ENCODE measurements at regions not wholly inside any gene's neighbourhood (a gene's known extent, or its start where the extent isn't known, plus 50 kb on each side); places are given as distances from the start of the nearest gene placed in this dataset.

DNA sequence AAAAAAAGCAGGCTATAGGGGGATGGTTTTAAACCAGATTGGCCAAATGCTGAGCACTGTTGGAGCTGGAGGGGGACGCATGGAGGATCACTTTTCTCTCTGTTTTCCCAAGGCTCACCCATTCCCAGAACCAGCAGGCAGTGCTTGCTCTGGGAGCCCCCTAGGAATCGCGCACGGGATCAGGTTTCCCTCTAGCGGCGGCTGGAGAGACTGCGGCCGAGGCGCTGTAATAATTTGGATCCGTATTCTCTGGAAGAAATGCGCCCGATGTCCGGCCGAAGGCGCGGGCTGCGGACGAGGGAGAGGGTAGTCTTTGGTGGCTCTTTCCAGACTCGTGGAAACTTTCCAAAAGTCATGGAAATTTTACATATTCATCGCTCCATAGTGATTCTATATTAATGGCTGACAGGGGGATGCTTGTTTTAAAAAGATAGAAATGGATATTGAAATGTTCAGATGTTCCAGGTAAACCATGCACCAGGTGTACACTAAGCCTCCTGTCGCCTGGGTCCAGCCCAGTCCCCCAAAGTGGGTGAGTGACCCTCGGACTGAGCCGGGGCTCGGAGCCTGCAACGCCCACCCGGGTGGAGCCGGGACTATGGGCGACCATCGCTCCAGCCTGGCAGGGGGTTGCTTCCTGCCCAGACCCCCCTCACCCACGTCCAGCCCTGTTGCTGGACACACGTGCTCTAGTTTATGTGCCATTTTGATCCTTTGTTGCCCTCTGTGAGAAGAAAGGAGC is 78.7 kb upstream of the PHACTR3 start:
- Histone ChIP-seq H3K9me3 (ENCODE audit: control insufficient read depth in 2 of 3, insufficient read depth in 1 of 3, low read length in 3 of 3) (no peaks in the 10 kb centered on the region), H3K27me3 (ENCODE audit: control insufficient read depth, insufficient read depth, low read length) (peaks cover 11% of the 10 kb centered on the region)
- intact Hi-C loops (cut with DNase I), result no loop called here

DNA sequence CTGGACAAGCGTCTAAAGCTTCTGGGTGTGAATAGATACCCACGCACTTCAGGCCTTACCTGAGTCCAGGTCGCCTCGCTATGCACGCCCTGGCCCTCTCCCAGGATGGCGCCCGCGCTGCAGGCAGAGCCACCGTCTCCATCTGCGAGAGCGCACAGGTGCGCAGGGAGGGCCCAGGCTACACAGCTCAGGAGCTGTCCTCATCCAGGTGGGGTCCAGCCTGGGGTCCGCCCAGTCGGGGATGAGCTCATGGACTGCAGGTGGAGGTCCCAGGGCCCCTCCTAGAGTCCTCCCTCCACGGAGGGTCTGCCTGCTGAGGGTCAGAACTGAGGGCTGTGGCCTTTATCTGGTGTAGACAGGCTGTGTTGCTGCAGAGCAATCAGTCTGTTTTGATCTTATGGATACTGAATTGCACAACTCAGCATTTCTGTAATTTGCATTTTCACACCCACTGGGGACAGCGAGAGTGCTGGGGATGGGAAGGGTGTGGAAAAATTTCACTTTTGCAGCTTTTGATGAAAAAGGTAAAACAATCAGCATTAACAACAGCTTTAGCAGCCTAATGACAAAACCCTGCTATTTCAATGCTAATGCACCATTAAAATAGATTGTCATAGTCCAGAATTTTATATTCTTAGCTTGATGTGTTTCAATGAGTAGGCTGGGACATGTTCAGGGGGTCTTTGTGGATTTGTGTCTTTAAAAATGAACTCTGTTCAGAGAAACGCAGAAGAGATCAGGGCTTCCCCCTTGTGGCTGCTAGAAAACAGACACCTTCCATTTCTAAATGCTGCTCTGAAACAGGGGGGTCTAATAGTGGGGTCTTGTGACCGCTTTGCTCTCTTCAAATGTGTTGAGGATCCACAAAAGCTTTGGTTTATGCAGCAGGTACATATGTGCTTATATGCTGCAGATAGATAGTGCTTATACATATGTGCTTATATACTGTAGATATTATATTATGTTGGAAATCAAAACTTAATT is 77.8 kb upstream of the PHACTR3 start:
- intact Hi-C loops (cut with DNase I), result no loop called here
- TF ChIP-seq, protein P1, sequence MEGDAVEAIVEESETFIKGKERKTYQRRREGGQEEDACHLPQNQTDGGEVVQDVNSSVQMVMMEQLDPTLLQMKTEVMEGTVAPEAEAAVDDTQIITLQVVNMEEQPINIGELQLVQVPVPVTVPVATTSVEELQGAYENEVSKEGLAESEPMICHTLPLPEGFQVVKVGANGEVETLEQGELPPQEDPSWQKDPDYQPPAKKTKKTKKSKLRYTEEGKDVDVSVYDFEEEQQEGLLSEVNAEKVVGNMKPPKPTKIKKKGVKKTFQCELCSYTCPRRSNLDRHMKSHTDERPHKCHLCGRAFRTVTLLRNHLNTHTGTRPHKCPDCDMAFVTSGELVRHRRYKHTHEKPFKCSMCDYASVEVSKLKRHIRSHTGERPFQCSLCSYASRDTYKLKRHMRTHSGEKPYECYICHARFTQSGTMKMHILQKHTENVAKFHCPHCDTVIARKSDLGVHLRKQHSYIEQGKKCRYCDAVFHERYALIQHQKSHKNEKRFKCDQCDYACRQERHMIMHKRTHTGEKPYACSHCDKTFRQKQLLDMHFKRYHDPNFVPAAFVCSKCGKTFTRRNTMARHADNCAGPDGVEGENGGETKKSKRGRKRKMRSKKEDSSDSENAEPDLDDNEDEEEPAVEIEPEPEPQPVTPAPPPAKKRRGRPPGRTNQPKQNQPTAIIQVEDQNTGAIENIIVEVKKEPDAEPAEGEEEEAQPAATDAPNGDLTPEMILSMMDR (IDR thresholded peaks at IDR 0.05; ENCODE audit: borderline replicate concordance, extremely low read depth, insufficient read depth), result no peak
- H3K9me3 ChIP-seq (ENCODE audit: control insufficient read depth in 2 of 3, insufficient read depth in 1 of 3, low read length in 3 of 3), result no peaks in the 10 kb centered on the region
- FAIRE-seq (no peak), DNase-seq (peak in 3 of 5 donors; percentile 39 to 76 (median 42))
- H3K36me3 ChIP-seq (ENCODE audit: control insufficient read depth in 2 of 3, insufficient read depth in 3 of 3, low read length in 3 of 3), result no peaks in the 10 kb centered on the region
- H3K9ac ChIP-seq (ENCODE audit: low read length in 3 of 3), result no peak overlapping the region
- no peaks in the 10 kb centered on the region for H3K4me1 ChIP-seq (ENCODE audit: control insufficient read depth in 2 of 3, insufficient read depth in 2 of 3, low read depth in 1 of 3, low read length in 3 of 3)
- H3K27me3 ChIP-seq (ENCODE audit: control insufficient read depth, insufficient read depth, low read length), result peaks cover 11% of the 10 kb centered on the region
- no peak overlapping the region for H3K4me3 ChIP-seq (ENCODE audit: low read length in 3 of 3)
- H3K27ac ChIP-seq (ENCODE audit: low read depth in 2 of 2, low read length in 2 of 2), result no peak overlapping the region

More for the DNA sequence above, 78.7 kb upstream of the PHACTR3 start:
- Histone ChIP-seq H3K27ac (ENCODE audit: low read depth in 2 of 2, low read length in 2 of 2) (no peak overlapping the region), H3K4me1 (ENCODE audit: control insufficient read depth in 2 of 3, insufficient read depth in 2 of 3, low read depth in 1 of 3, low read length in 3 of 3) (no peaks in the 10 kb centered on the region), H3K9ac (ENCODE audit: low read length in 3 of 3) (no peak overlapping the region), H3K36me3 (ENCODE audit: control insufficient read depth in 2 of 3, insufficient read depth in 3 of 3, low read length in 3 of 3) (no peaks in the 10 kb centered on the region), H3K4me3 (ENCODE audit: low read length in 3 of 3) (no peak overlapping the region)
- FAIRE-seq (no peak), DNase-seq (peak; percentile 83 to 88 (median 85))
- TF ChIP-seq, protein P1 (IDR thresholded peaks at IDR 0.05; ENCODE audit: borderline replicate concordance, extremely low read depth, insufficient read depth), result peak; percentile 64

DNA sequence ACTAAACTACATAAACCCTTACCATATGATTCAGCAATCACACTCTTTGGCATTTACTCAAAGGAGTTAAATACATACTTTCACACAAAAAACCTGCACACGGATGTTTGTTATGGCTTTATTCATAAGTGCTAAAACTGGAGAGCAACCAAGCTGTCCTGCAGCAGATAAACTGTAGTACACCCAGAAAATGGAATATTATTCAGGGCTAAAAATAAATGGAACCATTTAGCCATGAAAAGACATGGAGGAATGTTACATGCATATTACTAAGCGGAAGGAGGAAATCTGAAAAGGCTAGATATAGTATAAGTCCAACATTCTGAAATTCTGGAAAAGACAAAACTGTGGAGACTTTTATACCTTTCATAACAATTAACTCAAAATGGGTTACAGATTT is 73.6 kb upstream of the PHACTR3 start:
- intact Hi-C loops (cut with DNase I), result no loop called here

More for the DNA sequence above, 73.6 kb upstream of the PHACTR3 start:
- TF ChIP-seq, protein P1 (IDR thresholded peaks at IDR 0.05; ENCODE audit: borderline replicate concordance, extremely low read depth, insufficient read depth), result no peak
- peaks cover 5% of the 10 kb centered on the region for H3K27me3 ChIP-seq (ENCODE audit: control insufficient read depth, insufficient read depth, low read length)
- no peak for FAIRE-seq
- no peak overlapping the region for H3K27ac ChIP-seq (ENCODE audit: low read depth in 2 of 2, low read length in 2 of 2)
- DNase-seq, result no peak
- H3K4me3 ChIP-seq (ENCODE audit: low read length in 3 of 3), result no peak overlapping the region
- no peaks in the 10 kb centered on the region for H3K4me1 ChIP-seq (ENCODE audit: control insufficient read depth in 2 of 3, insufficient read depth in 2 of 3, low read depth in 1 of 3, low read length in 3 of 3)
- no peaks in the 10 kb centered on the region for H3K36me3 ChIP-seq (ENCODE audit: control insufficient read depth in 2 of 3, insufficient read depth in 3 of 3, low read length in 3 of 3)
- H3K9ac ChIP-seq (ENCODE audit: low read length in 3 of 3), result no peak overlapping the region
- H3K9me3 ChIP-seq (ENCODE audit: control insufficient read depth in 2 of 3, insufficient read depth in 1 of 3, low read length in 3 of 3), result no peaks in the 10 kb centered on the region
